B cell (primary cell): ENCODE measurements at regions not wholly inside any gene's neighbourhood (a gene's known extent, or its start where the extent isn't known, plus 50 kb on each side); places are given as distances from the start of the nearest gene placed in this dataset.

Experiments
- ATAC-seq: fragments of 200-7000 bp; cut with Tn5 transposase; one replicate; pipeline ENCODE4 v1.10.0; 2021; ENCODE audit warnings: low read depth, mild to moderate bottlenecking, moderate number of reproducible peaks, moderate library complexity
- CTCF ChIA-PET: fragments of 350-600 bp; sonication (Branson Sonifier 250); formaldehyde crosslinking; loops from one replicate; lab custom pipeline; 2021; ENCODE audit warnings: antibody characterized with exemption, inconsistent platforms; lab: Charles Lee
- POLR2A ChIA-PET: fragments of 350-600 bp; sonication (Branson Sonifier 250); formaldehyde crosslinking; loops from one replicate; lab custom pipeline; 2021; ENCODE audit warnings: antibody characterized with exemption; lab: Charles Lee
- DNase-seq: peaks from one replicate; pipeline ENCODE4 v3.0.0; 2013
- H2AFZ ChIP-seq: 2 replicates; pipeline ENCODE4 v1.6.1; 2012; ENCODE audit warnings: mild to moderate bottlenecking, low read depth, low read length; ENCODE audit not compliant: insufficient read depth, poor library complexity, severe bottlenecking
- H3K27ac ChIP-seq, 2 donors: 1 replicate in 1 of 2; 2 replicates in 1 of 2; pipeline ENCODE4 v1.5.1; 2012 to 2013; ENCODE audit warnings: low read length in 2 of 2, mild to moderate bottlenecking in 2 of 2, moderate library complexity in 1 of 2
- H3K27me3 ChIP-seq, 4 experiments: fragments of 200-600 bp in 1 of 4; sonication (generic) in 1 of 4; replicated peaks in 1 of 4; 1 replicate in 2 of 4; 2 replicates in 2 of 4; pipeline versions ENCODE4 v1.6.1 to v1.7.0; 2013 to 2016; ENCODE audit warnings: low read length in 3 of 4, mild to moderate bottlenecking in 2 of 4, mixed read lengths in 1 of 4, moderate library complexity in 1 of 4; ENCODE audit not compliant: insufficient read depth in 4 of 4, control insufficient read depth in 3 of 4; ENCODE audit errors: control extremely low read depth in 1 of 4
- H3K36me3 ChIP-seq, 2 experiments: replicated peaks in 1 of 2; 1 replicate in 1 of 2; 2 replicates in 1 of 2; pipeline versions ENCODE4 v1.6.1 to v1.7.1; 2013; ENCODE audit warnings: low read length in 1 of 2; ENCODE audit not compliant: insufficient read depth in 2 of 2, control insufficient read depth in 1 of 2; ENCODE audit errors: control extremely low read depth in 1 of 2, extremely low read depth in 1 of 2
- H3K4me1 ChIP-seq, 2 donors: fragments of 200-600 bp in 1 of 2; sonication (generic) in 1 of 2; 1 replicate in 1 of 2; 2 replicates in 1 of 2; pipeline versions ENCODE4 v1.5.1 to v1.6.1; 2013 to 2017; ENCODE audit warnings: low read length in 2 of 2; ENCODE audit not compliant: control insufficient read depth in 2 of 2, insufficient read depth in 2 of 2
- H3K4me2 ChIP-seq: replicated peaks from 2 replicates; pipeline ENCODE3; 2012; ENCODE audit warnings: mild to moderate bottlenecking, low read depth, low read length; ENCODE audit not compliant: poor library complexity, severe bottlenecking
- H3K4me3 ChIP-seq, 5 experiments: fragments of 200-600 bp in 1 of 5; sonication (generic) in 1 of 5; 1 replicate in 3 of 5; 2 replicates in 2 of 5; pipeline versions ENCODE4 v1.5.1 to v1.7.0; 2011 to 2016; ENCODE audit warnings: low read length in 4 of 5, mild to moderate bottlenecking in 4 of 5, low read depth in 2 of 5, control low read depth in 1 of 5, moderate library complexity in 1 of 5; ENCODE audit not compliant: insufficient read depth in 1 of 5; ENCODE audit errors: control extremely low read depth in 1 of 5, extremely low read depth in 1 of 5
- H3K79me2 ChIP-seq: fragments of 200-600 bp; sonication (generic); one replicate; pipeline ENCODE4 v1.6.0; 2016; ENCODE audit warnings: low read length; ENCODE audit not compliant: control insufficient read depth, insufficient read depth
- H3K9ac ChIP-seq: fragments of 200-600 bp; sonication (generic); 2 replicates; pipeline ENCODE4 v1.6.1; 2017; ENCODE audit warnings: mild to moderate bottlenecking, low read length, moderate library complexity
- H3K9me3 ChIP-seq, 3 donors: one replicate each; pipeline versions ENCODE4 v1.6.1 to v1.7.1; 2013; ENCODE audit warnings: low read length in 2 of 3; ENCODE audit not compliant: control insufficient read depth in 2 of 3, insufficient read depth in 1 of 3; ENCODE audit errors: control extremely low read depth in 1 of 3
- H4K20me1 ChIP-seq: 2 replicates; pipeline ENCODE4 v1.6.0; 2012; ENCODE audit warnings: mild to moderate bottlenecking, low read length; ENCODE audit not compliant: insufficient read depth, control insufficient read depth, poor library complexity, severe bottlenecking
- H3K27ac Mint-ChIP-seq: one replicate; pipeline ENCODE4 v1.8.0; 2021; ENCODE audit warnings: mixed read lengths
- H3K27me3 Mint-ChIP-seq: one replicate; pipeline ENCODE4 v1.8.0; 2021; ENCODE audit warnings: mixed read lengths
- H3K4me1 Mint-ChIP-seq: one replicate; pipeline ENCODE4 v1.8.0; 2021; ENCODE audit warnings: mixed read lengths
- H3K4me3 Mint-ChIP-seq: one replicate; pipeline ENCODE4 v1.8.0; 2021; ENCODE audit warnings: mixed read lengths
- H3K9me3 Mint-ChIP-seq: one replicate; pipeline ENCODE4 v1.8.0; 2022; ENCODE audit warnings: mixed read lengths; ENCODE audit not compliant: insufficient read depth
- EZH2 ChIP-seq: IDR thresholded peaks from 2 replicates; pipeline ENCODE4 v1.6.1; 2012; ENCODE audit warnings: borderline replicate concordance, low read depth, mild to moderate bottlenecking, moderate library complexity, low read length; ENCODE audit not compliant: insufficient read depth, poor library complexity, severe bottlenecking
- WGBS: methylation state at CpG from one replicate; pipeline ENCODE4 v1.1.5; 2013; ENCODE audit warnings: missing lambda C conversion rate; ENCODE audit not compliant: insufficient coverage; 5-methylcytosine and 5-hydroxymethylcytosine counted together
- intact Hi-C: fragments of 100-400 bp; cut with micrococcal nuclease; formaldehyde crosslinking; loops from one replicate; pipeline ENCODE4 v1.10.0; 2022
- TF ChIP-seq, protein P1 (sequence below): fragments of 200-600 bp; IDR thresholded peaks from one replicate; pipeline ENCODE4 v1.8.0; 2022; ENCODE audit warnings: antibody characterized with exemption, mild to moderate bottlenecking

DNA sequence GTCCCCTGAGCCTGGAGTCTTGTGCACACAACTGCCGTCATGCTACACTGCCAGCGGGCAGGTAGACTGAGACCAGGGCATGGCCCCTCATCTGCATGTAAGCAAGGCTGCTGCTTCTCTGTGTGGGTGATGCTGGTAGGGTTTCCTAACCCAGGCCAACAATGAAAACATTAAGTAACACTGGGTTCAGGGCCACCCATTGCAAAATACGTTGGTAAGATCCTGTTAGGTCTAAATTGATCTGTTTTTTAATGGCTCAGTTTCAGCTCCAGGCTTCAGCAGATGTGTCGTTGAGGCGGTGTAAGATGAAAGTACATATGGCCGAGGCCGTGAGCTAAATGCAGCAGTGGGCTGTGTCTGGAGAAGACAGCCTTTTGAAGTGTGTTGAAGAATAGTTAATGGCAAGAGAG, 383.4 kb downstream of the IRS2 start:
- no peaks in the 10 kb centered on the region for H3K4me1 Mint-ChIP-seq
- Histone ChIP-seq H3K79me2 (no peaks in the 10 kb centered on the region), H3K27me3 (no peaks in the 10 kb centered on the region), H4K20me1 (no peaks in the 10 kb centered on the region), H3K36me3 (no peaks in the 10 kb centered on the region), H3K27ac (no peak overlapping the region), H2AFZ (no peak overlapping the region), H3K4me2 (no peak overlapping the region), H3K4me3 (no peak overlapping the region), H3K9ac (no peak overlapping the region), H3K9me3 (peaks cover 0 to 19% (median 0%) of the 10 kb centered on the region in 3 donors), H3K4me1 (no peaks in the 10 kb centered on the region)
- ChIA-PET POLR2A (no interaction called here), CTCF (no interaction called here)
- no peak overlapping the region for H3K4me3 Mint-ChIP-seq
- H3K27me3 Mint-ChIP-seq = no peaks in the 10 kb centered on the region
- no peak overlapping the region for H3K27ac Mint-ChIP-seq
- ATAC-seq (no peak), DNase-seq (no peak)
- intact Hi-C loops = no loop called here
- H3K9me3 Mint-ChIP-seq = peaks cover 4% of the 10 kb centered on the region
- WGBS = 88% methylated on average over 7 of the region's 7 CpGs
- TF ChIP-seq EZH2 = no peak
- TF ChIP-seq, protein P1, sequence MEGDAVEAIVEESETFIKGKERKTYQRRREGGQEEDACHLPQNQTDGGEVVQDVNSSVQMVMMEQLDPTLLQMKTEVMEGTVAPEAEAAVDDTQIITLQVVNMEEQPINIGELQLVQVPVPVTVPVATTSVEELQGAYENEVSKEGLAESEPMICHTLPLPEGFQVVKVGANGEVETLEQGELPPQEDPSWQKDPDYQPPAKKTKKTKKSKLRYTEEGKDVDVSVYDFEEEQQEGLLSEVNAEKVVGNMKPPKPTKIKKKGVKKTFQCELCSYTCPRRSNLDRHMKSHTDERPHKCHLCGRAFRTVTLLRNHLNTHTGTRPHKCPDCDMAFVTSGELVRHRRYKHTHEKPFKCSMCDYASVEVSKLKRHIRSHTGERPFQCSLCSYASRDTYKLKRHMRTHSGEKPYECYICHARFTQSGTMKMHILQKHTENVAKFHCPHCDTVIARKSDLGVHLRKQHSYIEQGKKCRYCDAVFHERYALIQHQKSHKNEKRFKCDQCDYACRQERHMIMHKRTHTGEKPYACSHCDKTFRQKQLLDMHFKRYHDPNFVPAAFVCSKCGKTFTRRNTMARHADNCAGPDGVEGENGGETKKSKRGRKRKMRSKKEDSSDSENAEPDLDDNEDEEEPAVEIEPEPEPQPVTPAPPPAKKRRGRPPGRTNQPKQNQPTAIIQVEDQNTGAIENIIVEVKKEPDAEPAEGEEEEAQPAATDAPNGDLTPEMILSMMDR = no peak

DNA sequence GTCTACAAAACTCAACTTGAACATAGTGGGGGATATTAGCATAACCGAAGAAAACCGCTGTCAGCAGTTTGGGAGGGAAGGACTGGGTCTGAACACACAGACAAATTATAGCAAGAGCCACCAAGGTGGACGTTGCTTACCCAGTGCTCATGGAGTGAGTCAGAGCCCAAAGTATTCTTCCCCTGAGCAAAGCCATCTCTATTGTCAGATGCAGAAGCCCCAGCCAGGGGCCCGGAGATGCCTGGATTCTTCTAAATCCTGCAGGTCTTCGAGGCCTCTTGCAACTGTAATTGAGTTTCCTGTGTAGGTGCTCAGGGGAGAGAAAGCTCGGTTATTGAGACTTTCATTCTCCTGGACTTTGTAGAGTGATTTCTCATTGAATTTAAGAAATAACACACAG, 384.5 kb downstream of the IRS2 start:
- no peak overlapping the region for H3K9ac ChIP-seq
- TF ChIP-seq, protein P1 = no peak
- TF ChIP-seq EZH2 = no peak
- no peak overlapping the region for H3K4me2 ChIP-seq
- no peaks in the 10 kb centered on the region for H3K79me2 ChIP-seq
- no peaks in the 10 kb centered on the region for H4K20me1 ChIP-seq
- H3K27me3 Mint-ChIP-seq = no peaks in the 10 kb centered on the region
- H2AFZ ChIP-seq = no peak overlapping the region
- H3K4me1 ChIP-seq = no peaks in the 10 kb centered on the region
- no peaks in the 10 kb centered on the region for H3K27me3 ChIP-seq
- peaks cover 0 to 19% (median 0%) of the 10 kb centered on the region in 3 donors for H3K9me3 ChIP-seq
- DNase-seq (no peak), ATAC-seq (no peak)
- no peaks in the 10 kb centered on the region for H3K36me3 ChIP-seq
- WGBS = 90% methylated on average over 2 of the region's 6 CpGs
- H3K4me1 Mint-ChIP-seq = no peaks in the 10 kb centered on the region
- intact Hi-C loops = no loop called here
- ChIA-PET CTCF (no interaction called here), POLR2A (no interaction called here)
- no peak overlapping the region for H3K4me3 Mint-ChIP-seq
- no peak overlapping the region for H3K27ac Mint-ChIP-seq
- H3K4me3 ChIP-seq = no peak overlapping the region
- H3K9me3 Mint-ChIP-seq = peaks cover 5% of the 10 kb centered on the region
- no peak overlapping the region for H3K27ac ChIP-seq
